ENCODE measurements at regions not wholly inside any gene's neighbourhood (a gene's known extent, or its start where the extent isn't known, plus 50 kb on each side); places are given as distances from the start of the nearest gene placed in this dataset.

DNA sequence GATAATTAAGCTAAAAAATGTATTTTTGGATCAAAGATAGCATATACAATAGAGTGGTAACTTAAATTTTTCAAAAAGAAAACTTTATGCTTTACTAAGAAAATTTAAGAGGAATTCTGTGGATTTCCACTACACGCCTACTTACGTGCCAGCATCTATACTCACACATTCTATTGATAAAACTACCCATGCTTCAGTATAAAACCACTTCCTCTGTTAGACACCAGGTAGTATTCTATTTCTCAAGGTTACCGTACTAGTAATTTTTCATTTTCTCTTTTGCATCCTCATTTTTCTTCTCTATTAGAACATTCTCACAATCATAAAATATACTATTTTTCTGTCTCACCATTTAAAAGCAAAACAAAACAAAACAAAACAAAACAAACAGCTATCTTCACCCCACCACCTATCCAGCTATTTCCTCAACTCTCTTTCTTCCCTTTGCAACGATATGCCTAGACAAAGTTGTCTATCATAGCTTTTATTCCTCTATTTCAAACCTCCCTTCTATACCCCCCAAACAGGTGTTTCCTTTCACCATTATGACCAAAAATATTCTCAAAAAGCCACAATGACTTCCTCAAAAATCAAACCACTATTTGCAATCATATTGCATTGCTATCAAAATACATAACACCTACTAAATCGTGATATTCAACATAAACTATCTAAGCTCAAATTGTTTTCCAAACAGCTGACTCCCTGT is 1652.0 kb downstream of the MRPL39 start:
- DNase-seq, result no peak
- intact Hi-C loops (cut with DNase I), result no loop called here
- H3K4me3 ChIP-seq, result no peak overlapping the region
- no peak overlapping the region for H3K27ac ChIP-seq
- no peaks in the 10 kb centered on the region for H3K36me3 ChIP-seq
- WGBS (ENCODE audit: insufficient coverage, low coverage, low lambda C conversion rate, missing lambda C conversion rate), result 46% methylated on average over 5 of the region's 5 CpGs
- TF ChIP-seq, protein P1, sequence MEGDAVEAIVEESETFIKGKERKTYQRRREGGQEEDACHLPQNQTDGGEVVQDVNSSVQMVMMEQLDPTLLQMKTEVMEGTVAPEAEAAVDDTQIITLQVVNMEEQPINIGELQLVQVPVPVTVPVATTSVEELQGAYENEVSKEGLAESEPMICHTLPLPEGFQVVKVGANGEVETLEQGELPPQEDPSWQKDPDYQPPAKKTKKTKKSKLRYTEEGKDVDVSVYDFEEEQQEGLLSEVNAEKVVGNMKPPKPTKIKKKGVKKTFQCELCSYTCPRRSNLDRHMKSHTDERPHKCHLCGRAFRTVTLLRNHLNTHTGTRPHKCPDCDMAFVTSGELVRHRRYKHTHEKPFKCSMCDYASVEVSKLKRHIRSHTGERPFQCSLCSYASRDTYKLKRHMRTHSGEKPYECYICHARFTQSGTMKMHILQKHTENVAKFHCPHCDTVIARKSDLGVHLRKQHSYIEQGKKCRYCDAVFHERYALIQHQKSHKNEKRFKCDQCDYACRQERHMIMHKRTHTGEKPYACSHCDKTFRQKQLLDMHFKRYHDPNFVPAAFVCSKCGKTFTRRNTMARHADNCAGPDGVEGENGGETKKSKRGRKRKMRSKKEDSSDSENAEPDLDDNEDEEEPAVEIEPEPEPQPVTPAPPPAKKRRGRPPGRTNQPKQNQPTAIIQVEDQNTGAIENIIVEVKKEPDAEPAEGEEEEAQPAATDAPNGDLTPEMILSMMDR (IDR thresholded peaks at IDR 0.05), result no peak
- TF ChIP-seq POLR2A (IDR thresholded peaks at IDR 0.05), result no peak
- no peaks in the 10 kb centered on the region for H3K9me3 ChIP-seq
- no peak for ATAC-seq
- no peaks in the 10 kb centered on the region for H3K4me1 ChIP-seq
- no peaks in the 10 kb centered on the region for H3K27me3 ChIP-seq

DNA sequence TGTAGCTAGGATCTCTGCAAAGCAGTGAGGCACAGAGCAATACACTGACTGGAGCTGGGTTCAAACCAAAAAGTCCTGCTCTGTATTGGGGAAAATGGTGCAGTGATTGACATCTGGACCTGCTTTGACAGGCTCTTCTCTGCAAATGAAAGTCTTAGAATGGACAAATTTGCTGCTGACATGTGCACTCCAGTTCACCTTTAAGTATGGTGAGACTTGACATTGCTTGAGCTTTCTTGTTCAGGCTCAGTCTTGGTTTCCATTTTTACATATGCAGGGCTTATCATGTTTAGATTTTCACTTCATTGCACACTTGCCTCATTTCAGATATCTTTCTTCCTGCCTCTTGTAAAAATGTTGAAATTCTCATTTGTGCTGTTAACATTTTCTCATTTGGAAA is 1655.0 kb downstream of the MRPL39 start:
- DNase-seq, result no peak
- intact Hi-C loops (cut with DNase I), result no loop called here
- no peak for TF ChIP-seq POLR2A (IDR thresholded peaks at IDR 0.05)
- TF ChIP-seq, protein P1 (IDR thresholded peaks at IDR 0.05), result no peak
- no peaks in the 10 kb centered on the region for H3K9me3 ChIP-seq
- no peaks in the 10 kb centered on the region for H3K27me3 ChIP-seq
- H3K4me3 ChIP-seq, result no peak overlapping the region
- no peaks in the 10 kb centered on the region for H3K4me1 ChIP-seq
- no peaks in the 10 kb centered on the region for H3K36me3 ChIP-seq
- ATAC-seq, result no peak
- no peak overlapping the region for H3K27ac ChIP-seq

DNA sequence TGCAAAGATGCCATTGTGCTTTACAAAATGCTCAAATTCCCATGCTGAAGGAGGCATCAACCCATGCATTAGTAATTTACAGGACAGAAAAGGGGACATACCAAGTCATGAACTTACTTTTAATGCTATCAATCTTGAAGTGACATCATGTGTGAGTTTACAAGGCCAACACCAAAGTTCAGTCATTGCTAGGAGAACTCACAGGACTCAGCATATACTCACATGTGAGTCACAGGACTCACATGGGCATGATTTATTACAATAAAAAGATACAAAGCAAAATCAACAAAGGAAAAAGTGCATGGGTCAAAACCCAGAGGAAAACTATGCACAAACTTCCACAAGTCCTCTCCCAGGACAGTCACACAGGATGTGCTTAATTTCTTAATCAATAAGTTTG is 1656.0 kb downstream of the MRPL39 start:
- H3K4me1 ChIP-seq, result no peaks in the 10 kb centered on the region
- no peak for TF ChIP-seq POLR2A (IDR thresholded peaks at IDR 0.05)
- TF ChIP-seq, protein P1 (IDR thresholded peaks at IDR 0.05), result no peak
- DNase-seq (no peak), ATAC-seq (no peak)
- intact Hi-C loops (cut with DNase I), result no loop called here
- no peak overlapping the region for H3K4me3 ChIP-seq
- no peak overlapping the region for H3K27ac ChIP-seq
- no peaks in the 10 kb centered on the region for H3K36me3 ChIP-seq
- no peaks in the 10 kb centered on the region for H3K9me3 ChIP-seq
- no peaks in the 10 kb centered on the region for H3K27me3 ChIP-seq

DNA sequence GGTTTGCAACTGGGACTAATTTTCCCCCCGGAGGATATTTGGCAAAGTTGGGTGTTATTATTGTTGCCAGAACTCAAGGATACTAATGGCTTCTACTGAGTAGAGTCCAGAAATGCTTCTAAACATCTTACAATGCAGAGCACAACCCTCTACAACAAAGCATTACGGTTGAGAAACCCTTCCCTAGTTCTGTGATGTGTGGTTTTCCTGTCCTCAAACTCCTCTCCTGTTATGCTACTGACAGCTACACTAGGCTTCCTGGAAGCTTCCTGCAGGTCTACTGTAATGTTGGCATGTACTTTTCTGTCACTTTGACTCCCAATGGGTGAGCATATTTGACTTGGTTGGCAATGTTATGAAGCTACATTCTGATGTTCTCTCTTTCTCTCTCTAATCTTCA is 1656.9 kb downstream of the MRPL39 start:
- TF ChIP-seq POLR2A (IDR thresholded peaks at IDR 0.05), result no peak
- TF ChIP-seq, protein P1 (IDR thresholded peaks at IDR 0.05), result no peak
- 65% methylated on average over 2 of the region's 2 CpGs for WGBS (ENCODE audit: insufficient coverage, low coverage, low lambda C conversion rate, missing lambda C conversion rate)
- Histone ChIP-seq H3K9me3 (no peaks in the 10 kb centered on the region), H3K36me3 (no peaks in the 10 kb centered on the region), H3K4me1 (no peaks in the 10 kb centered on the region), H3K27ac (no peak overlapping the region), H3K4me3 (no peak overlapping the region), H3K27me3 (no peaks in the 10 kb centered on the region)
- no peak for DNase-seq
- intact Hi-C loops (cut with DNase I), result no loop called here
- ATAC-seq, result no peak

DNA sequence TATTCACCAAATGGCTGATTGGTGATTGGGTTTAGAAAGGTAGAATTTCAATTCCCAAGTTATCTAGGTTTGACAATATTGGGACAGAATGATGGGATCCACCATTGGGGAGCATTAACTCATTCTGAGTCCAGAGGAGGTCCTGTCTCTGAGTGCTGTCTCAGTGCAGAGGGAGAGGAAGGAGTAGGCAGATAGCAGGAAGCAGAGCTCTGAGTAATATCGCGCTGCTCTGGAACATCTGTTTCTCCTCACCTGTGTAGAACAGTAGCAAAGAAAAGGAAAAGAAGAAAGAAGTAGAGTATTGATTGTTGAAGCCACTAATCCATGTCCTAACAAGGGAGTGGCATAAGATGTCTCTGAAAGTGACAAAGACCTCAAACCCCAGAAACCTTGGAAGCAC is 1657.8 kb downstream of the MRPL39 start:
- H3K4me3 ChIP-seq, result no peak overlapping the region
- H3K4me1 ChIP-seq, result no peaks in the 10 kb centered on the region
- no peaks in the 10 kb centered on the region for H3K9me3 ChIP-seq
- TF ChIP-seq, protein P1 (IDR thresholded peaks at IDR 0.05), result no peak
- TF ChIP-seq POLR2A (IDR thresholded peaks at IDR 0.05), result no peak
- ATAC-seq (no peak), DNase-seq (no peak)
- no peaks in the 10 kb centered on the region for H3K27me3 ChIP-seq
- no peak overlapping the region for H3K27ac ChIP-seq
- no peaks in the 10 kb centered on the region for H3K36me3 ChIP-seq
- intact Hi-C loops (cut with DNase I), result no loop called here
- WGBS (ENCODE audit: insufficient coverage, low coverage, low lambda C conversion rate, missing lambda C conversion rate), result 58% methylated on average over 2 of the region's 2 CpGs
